ENCODE measurements at regions not wholly inside any gene's neighbourhood (a gene's known extent, or its start where the extent isn't known, plus 50 kb on each side); places are given as distances from the start of the nearest gene placed in this dataset.

GRCh38 chr12:22797701-22798100 lies 172.7 kb downstream of the ETNK1 start:
- intact Hi-C loops (cut with micrococcal nuclease) (no loop called here), in situ Hi-C loops (cut with MboI; ENCODE audit: low sequenced_read_pairs) (no loop called here), dilution Hi-C loops (cut with HindIII; ENCODE audit: low sequenced_read_pairs, unreplicated experiment) (no loop called here)
- Histone ChIP-seq H4K20me1 (ENCODE audit: insufficient read depth, low read length) (no peaks in the 10 kb centered on the region), H2AFZ (replicated peaks; ENCODE audit: low read length, poor library complexity) (no peak overlapping the region), H2AK5ac (ENCODE audit: low read depth, low read length) (no peak overlapping the region), H2BK120ac (ENCODE audit: low read depth, low read length) (no peak overlapping the region), H3K9ac (ENCODE audit: low read depth, low read length) (no peak overlapping the region), H3K14ac (replicated peaks; ENCODE audit: low read depth, low read length) (no peak overlapping the region), H3K27me3 (ENCODE audit: control insufficient read depth, insufficient read depth, low read length) (no peaks in the 10 kb centered on the region), H3K9me1 (ENCODE audit: insufficient read depth, low read length) (no peaks in the 10 kb centered on the region), H3K4me1 (ENCODE audit: control insufficient read depth, insufficient read depth, low read length) (no peaks in the 10 kb centered on the region), H2AK9ac (replicated peaks; ENCODE audit: low read depth, low read length, poor library complexity) (no peak overlapping the region), H3K23ac (ENCODE audit: low read depth, low read length) (no peak overlapping the region), H3K79me1 (ENCODE audit: low read depth in 1 of 2, low read length in 2 of 2) (no peaks in the 10 kb centered on the region), H3K4me2 (ENCODE audit: low read depth, low read length) (no peak overlapping the region), H4K5ac (ENCODE audit: low read depth, low read length) (no peak overlapping the region), H4K91ac (ENCODE audit: insufficient read depth, low read depth, low read length) (no peak overlapping the region), H3K27ac (ENCODE audit: insufficient read depth, low read length) (no peak overlapping the region), H3K9me3 (ENCODE audit: control insufficient read depth, insufficient read depth, low read length) (no peaks in the 10 kb centered on the region), H3K36me3 (ENCODE audit: control insufficient read depth, insufficient read depth, low read length) (no peaks in the 10 kb centered on the region), H2BK20ac (ENCODE audit: low read depth, low read length) (no peak overlapping the region), H3K4ac (ENCODE audit: low read depth, low read length) (no peak overlapping the region), H2BK15ac (ENCODE audit: low read depth, low read length) (no peak overlapping the region), H3K56ac (ENCODE audit: extremely low read depth, insufficient read depth, low read length) (no peak overlapping the region), H3K4me3 (ENCODE audit: insufficient read depth, low read depth, low read length) (no peak overlapping the region), H2BK5ac (ENCODE audit: low read depth, low read length, poor library complexity, severe bottlenecking) (no peak overlapping the region), H3K18ac (ENCODE audit: low read depth, low read length) (no peak overlapping the region), H4K8ac (ENCODE audit: low read depth in 2 of 2, low read length in 2 of 2) (no peak overlapping the region)
- TF ChIP-seq MAZ (IDR thresholded peaks at IDR 0.05; ENCODE audit: borderline replicate concordance, low read depth, low read length) = no peak
- TF ChIP-seq MXI1 (IDR thresholded peaks at IDR 0.05; ENCODE audit: borderline replicate concordance, low read depth, low read length) = no peak
- no peak for TF ChIP-seq POLR2A (IDR thresholded peaks at IDR 0.05; ENCODE audit: low read depth, low read length)
- TF ChIP-seq USF2 (IDR thresholded peaks at IDR 0.05; ENCODE audit: low read depth, low read length) = no peak
- TF ChIP-seq SMC3 (IDR thresholded peaks at IDR 0.05; ENCODE audit: low read depth, low read length) = no peak
- no peak for TF ChIP-seq RFX5 (IDR thresholded peaks at IDR 0.05; ENCODE audit: low read depth, low read length)
- TF ChIP-seq NFE2L2 (IDR thresholded peaks at IDR 0.05; ENCODE audit: low read depth, low read length) = no peak
- no peak for TF ChIP-seq RCOR1 (IDR thresholded peaks at IDR 0.05; ENCODE audit: insufficient replicate concordance, low read length)
- no peak for TF ChIP-seq MAFK (IDR thresholded peaks at IDR 0.05; ENCODE audit: low read depth, low read length)
- TF ChIP-seq CTCF (conservative IDR thresholded peaks at IDR 0.05; ENCODE audit: low read depth, low read length) = no peak
- no peak for TF ChIP-seq FOS (IDR thresholded peaks at IDR 0.05; ENCODE audit: low read depth, low read length)
- TF ChIP-seq CEBPB (IDR thresholded peaks at IDR 0.05; ENCODE audit: low read depth, low read length) = no peak
- no peak for TF ChIP-seq CHD1 (IDR thresholded peaks at IDR 0.05; ENCODE audit: low read depth, low read length)
- no peak for TF ChIP-seq BHLHE40 (IDR thresholded peaks at IDR 0.05; ENCODE audit: low read depth, low read length)
- no peak for TF ChIP-seq ELK1 (IDR thresholded peaks at IDR 0.05; ENCODE audit: borderline replicate concordance, low read depth, low read length)
- POLR2A ChIA-PET (ENCODE audit: unreplicated experiment) = no interaction called here
- BruUV-seq (replicated peaks) = no TSS peak
- ATAC-seq (ENCODE audit: low read depth) (no peak), DNase-seq (no peak)
- CTCF ChIA-PET = no interaction called here
- WGBS, 2 experiments (ENCODE audit: extremely low coverage in 2 of 2, insufficient read length in 1 of 2) = no CpG with 5 or more reads among the region's 2 CpGs
